Stimulated activated CD4-positive, alpha-beta T cell treated with anti-CD3 and anti-CD28 coated beads, Interleukin-15, amount 100 ng/mL, for 48 hours (primary cell): ENCODE measurements at regions not wholly inside any gene's neighbourhood (a gene's known extent, or its start where the extent isn't known, plus 50 kb on each side); places are given as distances from the start of the nearest gene placed in this dataset.
A peak's percentile ranks its signal among the peaks of the same experiment; 100 is the strongest.

Experiments used
- DNase-seq, 2 donors: peaks; one replicate each; pipeline ENCODE4 v3.0.0-alpha.2; 2020; ENCODE audit warnings: low read depth in 2 of 2

DNA sequence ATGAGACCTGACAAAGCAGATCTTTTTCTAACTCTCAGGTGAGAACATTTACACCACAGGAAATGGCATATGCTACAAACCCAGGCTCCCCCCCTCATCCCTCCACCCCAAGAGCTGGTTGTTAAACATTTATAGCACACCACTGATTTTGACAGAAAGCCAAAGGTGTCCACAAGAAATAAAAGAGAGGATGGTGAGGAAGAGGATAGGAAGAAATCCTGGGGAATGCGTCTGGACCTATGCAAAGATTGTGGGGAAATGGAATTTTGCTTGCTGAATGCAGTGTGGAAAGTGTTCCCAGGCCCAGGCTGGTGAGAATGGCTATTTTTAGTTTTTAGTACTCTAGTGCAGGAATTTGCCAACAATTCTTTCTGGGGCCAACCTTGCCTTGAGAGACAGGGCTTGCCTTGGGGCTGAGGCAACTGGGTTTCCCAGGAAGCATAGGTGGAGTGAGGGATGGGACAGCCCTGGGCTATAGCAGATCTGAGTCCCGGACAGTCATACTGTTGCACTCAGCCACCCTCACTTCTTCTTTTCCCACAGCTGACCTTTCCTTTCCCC lies 163.9 kb downstream of the ADAMTS15 start:
- DNase-seq, result no peak

DNA sequence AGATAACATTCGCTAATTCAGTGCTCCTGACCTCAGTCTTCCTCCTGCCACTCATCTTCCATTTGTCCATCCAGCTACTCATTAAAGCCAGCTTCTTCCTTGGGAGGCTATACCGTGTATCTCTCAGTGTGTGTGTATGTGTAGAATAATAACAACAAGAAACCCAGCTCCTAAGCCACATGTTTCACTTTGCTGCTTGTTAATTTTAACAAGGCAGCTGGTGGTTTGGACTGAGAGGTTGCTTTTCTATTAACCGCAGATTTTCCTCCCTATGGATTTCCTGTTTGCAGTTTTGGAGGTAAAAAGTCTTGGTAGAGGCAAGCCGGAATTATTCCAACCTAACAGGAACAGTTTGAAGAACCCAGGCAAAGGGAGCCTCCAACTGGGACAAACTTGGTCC lies 165.0 kb downstream of the ADAMTS15 start:
- DNase-seq, result no peak

DNA sequence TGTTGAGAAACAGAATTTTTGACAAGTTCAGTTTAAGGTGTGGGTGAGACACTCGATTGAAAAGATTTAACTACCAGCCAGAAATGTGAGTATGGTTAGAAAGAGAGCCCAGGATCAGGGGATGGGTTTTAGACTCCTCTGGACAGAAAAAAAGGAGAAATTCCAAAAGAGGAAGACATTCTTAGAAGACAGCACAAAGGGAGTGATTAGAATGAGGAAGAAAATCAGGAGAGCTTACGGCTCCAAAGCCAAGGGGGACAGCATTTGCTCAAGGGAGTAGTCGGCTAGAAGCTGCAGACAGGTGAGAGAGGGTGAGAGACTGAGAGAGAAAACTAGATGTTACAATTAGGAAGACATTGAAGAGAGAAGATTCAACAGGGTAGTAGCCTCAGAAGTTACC lies 166.1 kb downstream of the ADAMTS15 start:
- no peak for DNase-seq

DNA sequence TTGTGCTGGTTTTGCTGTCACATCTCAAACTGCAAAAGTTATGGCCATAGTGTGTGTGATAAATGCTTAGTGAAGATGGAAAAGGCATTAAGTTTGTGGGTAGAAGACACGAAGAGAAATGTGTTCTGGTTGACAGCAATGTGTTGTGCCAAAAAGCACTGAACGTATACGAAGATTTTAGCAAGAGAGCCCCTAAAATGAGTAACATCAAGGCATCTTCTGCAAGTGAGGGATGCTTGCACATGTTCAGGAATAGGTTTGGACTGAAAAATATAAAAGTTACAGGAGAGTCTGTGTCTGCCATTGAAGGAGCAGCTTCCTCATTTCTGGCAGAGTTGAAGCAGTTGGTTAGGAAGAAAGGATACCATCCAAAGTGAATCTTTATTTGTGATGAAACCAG lies 167.1 kb downstream of the ADAMTS15 start:
- DNase-seq, result no peak

DNA sequence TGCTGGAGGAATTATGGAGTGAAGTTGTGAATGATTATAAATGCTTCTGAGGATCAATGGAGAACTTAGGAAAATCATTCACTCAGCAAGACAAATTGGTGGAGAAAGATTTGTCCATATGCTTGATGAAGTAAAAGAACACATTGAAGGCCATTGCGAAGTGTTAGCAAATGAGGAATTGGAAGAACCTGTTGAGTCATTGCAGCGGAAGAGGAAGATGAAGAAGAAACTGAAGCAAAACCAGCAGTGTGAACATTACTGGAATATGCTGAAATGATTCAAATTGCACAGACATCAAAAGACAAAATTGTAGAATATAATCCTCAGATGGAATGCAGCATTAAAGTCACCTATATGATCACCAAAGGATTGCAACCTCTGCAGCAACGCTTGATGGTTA lies 168.1 kb downstream of the ADAMTS15 start:
- no peak for DNase-seq

DNA sequence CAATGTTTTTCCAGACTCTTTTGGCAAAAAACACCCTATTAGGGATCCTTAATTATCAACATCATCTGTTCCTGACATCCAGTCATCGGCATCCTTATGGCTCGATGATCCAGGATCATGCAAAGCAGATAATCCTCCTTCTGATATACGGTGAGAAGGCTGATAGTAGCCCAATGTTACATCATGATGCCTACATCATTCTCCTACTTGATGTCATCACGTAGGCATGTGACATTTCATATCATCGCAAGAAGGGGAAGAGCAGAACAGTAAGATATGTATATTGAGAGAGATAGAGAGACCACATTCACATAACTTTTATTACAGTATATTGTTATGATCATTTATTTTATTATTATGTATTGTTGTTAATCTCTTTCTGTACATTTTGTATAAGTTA lies 168.6 kb downstream of the ADAMTS15 start:
- no peak for DNase-seq

DNA sequence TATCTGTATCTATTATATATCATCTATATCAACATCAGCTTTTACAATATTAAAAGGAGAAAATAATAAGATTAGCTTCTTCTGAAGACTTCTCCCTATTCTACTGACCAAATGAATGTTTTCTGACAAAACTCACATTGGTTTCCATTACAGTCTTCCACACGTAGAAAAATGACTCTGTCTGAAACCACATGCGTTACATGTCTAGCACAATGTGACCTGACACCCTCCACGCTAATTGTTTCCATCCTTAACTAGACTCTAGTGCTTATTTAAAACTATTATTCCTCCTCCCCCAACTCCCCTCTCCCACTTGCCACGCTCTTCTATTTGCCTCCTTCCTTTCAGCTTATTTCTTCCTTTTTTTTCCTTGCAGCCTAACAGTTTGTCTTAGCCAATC lies 172.1 kb downstream of the ADAMTS15 start:
- no peak for DNase-seq

DNA sequence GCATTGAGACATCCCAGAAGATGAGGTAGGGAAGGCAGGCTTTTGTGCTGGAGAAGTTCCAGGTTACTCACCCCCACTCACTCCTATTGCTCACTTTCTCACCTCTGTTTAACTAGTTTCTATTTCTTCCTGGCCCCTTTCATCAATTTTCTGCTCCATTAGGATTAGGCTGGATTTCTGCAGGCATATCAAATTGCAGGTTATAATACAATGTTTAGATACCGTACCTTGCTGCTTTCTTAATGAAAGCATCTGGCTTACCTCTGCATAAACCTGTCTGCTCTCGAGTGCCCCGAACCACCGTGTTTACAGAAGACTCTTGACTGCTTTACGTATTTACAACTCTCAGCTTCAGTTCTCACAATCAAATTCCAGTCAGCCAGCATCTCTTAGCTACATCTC lies 173.7 kb downstream of the ADAMTS15 start:
- no peak for DNase-seq

DNA sequence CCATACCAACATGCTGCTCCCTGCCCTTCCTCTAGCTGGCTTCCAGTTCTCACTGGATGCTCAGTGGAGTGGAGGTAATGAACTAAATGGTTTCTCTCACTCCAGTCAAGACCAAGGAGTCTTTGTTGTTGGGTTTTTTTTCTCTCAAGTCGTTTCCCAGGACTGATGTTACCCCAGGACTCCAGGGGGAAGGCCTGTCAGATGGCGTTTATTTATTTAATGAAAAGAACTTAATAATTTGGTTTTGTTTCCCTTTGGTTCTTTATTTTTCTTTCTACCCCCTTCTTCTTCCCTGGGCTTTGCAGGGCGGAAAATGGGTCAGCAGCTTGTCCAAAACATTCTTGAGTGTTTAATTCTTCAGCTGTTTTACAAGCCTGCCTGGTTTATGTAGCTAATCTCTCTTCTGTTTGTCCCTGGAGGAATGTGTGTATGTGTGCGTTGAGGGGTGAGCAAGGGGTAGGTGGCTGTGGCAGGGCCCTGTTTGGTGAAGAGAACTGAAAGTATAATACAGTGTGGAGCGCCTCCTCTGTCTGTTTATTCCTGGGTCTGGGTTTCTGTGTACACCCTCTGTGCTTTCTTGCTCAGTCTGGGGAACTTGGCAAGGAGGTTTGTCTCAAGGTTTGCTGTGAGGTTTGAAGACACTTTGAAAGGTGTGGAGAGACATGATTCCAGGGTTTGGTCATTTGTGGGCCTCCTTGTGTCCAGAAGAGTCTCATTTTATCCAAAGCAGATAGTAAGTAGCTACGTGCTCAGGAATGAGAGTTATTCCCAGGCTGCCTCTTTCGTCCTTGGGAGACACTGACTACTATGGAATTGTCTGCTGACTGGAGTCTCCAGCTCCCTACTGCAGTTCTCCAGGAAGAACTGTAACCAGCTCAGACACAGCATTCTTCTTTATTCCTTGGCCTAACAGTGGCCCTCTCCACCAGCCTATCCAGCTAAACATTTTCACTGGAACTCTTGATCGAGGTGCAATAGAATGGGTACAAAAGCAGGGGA lies 175.5 kb downstream of the ADAMTS15 start:
- no peak for DNase-seq

DNA sequence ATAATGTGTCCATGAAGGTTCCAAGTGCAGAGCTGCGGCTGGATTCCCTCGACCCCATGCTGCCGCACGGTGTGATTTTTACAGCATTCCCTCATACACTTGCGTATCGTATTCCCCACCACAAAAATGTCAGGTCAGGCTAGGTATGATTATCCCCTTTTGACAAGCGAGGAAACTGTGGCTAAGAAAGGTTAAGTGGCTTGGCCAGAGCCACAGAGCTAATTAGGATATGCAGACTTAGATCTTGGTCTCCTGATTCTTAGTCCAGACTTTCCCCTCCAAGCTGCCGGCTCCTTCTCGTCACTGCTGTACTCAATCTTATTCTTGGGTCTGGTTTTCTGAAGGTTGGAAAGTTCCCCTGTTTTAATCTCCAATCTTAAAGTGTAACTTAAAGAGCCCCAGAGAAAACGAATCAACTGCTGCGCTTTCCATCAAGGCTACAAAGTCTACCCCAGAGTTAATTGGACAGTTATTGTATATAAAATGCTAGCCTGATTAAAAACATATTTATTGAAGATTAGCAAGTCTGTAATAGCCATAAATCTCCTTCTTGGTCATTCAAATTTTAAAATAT lies 176.6 kb downstream of the ADAMTS15 start:
- no peak for DNase-seq

DNA sequence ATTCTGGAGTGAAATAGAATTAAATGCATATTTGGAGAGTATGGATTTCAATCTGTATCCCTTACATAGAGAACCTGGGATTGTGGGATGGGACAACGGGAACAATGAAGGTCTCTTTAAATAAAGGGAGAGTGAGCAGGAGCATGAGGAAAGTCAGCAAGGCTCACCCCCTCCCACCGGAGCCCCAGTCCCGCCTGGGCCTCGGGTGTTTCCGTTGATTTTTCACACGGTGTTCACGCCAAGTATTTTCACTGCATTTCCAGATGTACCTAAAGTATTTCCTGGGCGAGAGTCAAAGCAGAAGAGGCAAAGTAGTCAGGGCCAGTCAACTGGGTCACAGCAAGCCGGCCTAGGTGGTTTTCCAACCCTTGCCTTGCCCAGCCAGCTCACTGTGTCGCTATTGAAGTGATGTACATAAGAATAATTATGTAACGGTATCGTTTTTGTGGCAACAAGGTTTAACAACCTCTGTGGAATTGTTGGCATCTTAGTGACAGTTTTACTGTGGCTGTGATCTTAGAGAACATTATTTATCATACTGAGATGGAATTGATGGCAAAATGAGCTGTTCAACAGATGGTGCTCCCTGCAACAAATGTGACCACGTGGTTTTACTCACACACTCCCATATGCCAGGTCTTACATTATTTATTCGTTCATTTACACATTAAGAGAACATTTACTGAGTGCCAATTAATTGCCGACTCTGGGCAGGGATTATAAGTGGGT lies 177.3 kb downstream of the ADAMTS15 start:
- no peak for DNase-seq

DNA sequence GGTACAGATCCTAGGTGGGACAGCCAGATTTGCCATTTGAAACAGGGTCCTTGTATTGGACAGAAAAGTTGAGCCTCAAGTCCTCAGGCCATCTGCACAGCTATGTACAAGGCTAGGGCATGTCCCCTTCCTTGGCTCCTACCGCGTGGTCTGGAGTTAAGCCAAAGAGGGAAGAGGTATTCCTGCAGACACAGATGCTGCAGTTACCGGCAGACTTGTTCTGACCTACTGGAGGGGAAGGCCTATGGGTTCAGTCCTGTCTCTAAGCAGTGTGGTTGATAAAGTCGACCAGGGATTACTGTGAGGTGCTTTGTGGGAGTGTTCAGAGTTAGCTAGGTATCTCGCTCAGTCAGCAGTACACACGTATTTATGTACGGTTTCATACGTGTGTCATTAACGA lies 180.6 kb downstream of the ADAMTS15 start:
- no peak for DNase-seq

DNA sequence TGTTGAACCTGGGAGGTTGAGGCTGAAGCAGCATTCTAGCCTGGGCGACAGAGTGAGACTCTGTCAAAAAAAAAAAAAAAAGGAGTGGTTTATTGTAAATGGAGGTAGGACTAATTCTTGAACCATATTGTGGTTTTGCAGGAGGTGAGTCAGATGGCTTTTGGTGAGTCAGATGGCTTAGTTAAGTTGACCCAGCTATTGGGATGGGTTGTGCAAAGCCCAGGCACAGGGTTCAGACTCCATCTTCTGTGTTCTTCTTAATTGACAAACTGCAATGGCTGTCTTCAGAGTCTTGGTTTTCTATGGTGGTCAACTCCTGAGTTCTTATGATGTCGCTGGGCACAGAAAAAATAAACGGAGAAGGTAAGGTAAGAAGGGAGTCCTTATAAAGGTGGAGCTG lies 182.7 kb downstream of the ADAMTS15 start:
- DNase-seq, result peak in 1 of 2 donors; percentile 8

DNA sequence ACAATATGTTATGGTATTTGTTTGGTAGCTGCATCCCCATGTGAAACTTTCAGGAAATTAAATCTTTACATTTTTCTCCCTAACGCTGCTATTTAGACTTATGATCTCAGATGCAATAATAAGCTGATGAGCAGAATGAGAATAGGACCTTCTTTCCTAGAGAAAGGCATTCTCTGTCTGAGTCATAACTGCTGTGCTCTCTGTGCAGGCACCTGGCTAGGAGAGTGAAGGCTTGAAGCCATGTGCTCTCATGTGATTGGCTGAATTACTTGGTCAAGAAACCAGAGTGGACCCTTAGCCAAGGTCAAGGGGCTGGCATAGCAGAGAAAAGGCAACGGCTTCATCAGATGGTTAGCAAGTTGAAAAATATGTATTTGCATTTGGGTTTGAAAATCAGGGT lies 185.0 kb downstream of the ADAMTS15 start:
- no peak for DNase-seq

DNA sequence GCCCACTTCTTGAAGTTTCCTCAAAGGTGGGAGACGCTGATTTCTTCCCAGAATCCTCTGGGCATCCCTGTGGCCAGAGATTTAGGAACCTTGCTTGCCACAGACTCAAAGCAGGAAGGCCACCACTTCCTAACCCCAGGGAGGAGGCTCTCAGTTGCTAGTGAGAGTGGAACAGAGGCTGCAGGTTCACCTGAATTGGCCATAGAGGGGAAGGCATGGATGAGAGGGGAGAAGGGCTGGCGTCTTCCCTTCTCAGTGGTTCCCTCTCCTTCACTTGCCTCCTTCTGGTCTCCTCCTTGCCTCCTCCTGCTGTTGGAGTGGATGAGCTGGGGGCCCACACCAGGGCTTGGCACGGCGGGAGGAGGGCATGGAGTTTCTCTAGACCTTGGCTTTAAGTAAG lies 185.7 kb downstream of the ADAMTS15 start:
- DNase-seq, result no peak

DNA sequence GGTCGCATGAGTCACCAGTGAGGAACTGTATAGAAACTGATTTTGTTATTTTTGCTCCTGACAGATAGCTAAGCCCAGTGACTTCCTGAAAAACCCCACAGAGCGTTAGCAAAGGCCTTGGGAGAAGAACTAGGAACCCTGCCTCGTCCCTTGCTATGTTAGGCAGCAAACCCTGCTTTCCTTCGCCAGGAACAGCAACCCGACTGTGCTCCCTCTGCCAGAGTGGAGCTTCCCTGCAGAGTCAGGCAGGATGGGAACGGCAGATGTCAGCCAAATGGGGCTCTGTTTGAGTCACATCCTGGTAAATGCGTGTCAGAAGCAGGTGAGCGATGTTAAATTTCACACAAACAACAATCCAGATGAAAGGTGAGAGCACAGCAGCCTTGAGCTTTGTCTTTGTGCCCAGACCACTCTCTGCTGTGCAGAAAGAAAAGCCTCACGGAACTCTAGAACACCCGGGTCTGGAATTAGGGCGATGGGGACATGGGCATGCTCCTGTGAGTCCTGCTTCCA lies 186.6 kb downstream of the ADAMTS15 start:
- peak in 1 of 2 donors; percentile 4 for DNase-seq

DNA sequence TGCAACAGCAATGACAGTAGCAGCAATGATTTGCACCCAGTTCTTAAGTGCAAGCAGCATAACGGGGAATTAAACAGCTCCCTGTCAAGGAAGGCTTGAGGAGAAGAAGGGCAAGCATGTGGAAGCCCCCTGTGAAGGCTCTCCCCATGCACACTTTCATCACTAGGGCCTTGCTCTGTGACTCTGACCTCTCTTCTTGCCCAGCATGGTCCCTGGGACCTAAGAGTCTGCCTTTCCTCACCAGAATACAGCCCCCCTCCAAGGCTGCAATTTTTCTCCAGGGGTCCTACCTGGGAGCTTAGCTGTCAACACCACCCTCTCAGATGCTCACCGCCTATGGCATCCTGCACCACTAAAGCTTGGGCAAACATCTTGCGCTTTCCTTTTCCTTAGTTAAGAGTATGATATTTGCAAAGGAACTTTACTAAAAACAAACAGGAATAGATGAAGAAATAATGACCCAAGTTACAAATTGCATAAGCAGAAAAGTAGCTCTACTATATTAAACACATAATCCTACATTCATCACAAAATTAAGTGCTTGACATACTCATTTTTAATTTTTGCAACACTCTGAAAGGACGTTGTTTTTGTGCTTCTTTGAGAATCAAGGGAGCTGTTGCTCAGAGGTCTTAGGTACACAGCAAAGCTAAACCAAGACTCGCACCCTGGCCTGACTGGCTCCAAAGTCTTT lies 187.6 kb downstream of the ADAMTS15 start:
- no peak for DNase-seq

DNA sequence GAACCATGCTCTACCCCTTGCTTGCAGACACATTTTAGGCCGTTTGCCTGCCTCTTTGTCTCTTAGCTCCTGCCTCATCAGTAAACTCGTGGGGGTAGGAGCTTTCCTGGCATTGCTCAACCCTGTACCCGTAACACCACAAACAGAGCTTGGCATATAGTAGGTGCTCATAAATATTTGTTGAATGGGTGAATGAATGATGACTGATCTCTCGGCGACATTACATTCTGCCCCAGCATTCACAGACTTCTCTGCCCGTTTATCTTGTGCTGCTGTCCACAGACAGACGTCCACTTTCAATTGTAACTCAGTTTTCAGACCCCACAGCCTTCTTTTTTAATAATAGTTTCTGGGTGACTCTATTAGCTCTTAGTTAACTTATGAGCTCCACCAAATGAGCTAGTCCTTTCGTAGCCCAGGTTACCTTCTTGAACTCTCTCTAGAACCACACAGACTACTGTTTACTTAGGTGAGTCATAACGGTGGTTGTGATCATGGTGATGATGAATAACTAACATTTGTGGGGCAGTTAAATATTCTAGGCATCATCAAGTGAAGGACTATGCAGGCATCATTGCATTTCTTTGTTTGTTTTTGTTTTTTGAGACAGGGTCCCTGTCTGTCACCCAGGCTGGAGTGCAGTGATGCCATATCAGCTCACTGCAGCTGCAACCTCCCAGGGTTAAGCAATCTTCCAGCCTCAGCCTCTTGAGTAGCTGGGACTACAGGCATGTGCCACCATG lies 188.4 kb downstream of the ADAMTS15 start:
- no peak for DNase-seq

DNA sequence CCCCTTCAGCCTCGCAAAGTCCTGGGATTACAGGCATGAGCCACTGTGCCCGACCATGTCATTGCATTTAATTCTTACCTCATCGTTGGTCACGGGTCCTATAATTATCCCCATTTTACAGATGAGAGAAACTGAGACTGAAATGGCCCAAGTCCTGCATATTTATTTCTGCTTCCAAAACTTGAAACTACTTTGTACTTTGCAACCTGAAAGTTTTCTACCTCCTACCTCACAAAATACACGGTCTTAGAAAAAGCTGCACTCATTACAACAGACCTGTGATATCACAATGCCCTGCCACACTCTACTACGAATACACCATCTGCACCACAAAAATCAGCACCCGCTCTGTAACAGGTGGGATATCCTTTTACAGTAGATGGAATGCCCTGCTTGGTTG lies 189.1 kb downstream of the ADAMTS15 start:
- no peak for DNase-seq

DNA sequence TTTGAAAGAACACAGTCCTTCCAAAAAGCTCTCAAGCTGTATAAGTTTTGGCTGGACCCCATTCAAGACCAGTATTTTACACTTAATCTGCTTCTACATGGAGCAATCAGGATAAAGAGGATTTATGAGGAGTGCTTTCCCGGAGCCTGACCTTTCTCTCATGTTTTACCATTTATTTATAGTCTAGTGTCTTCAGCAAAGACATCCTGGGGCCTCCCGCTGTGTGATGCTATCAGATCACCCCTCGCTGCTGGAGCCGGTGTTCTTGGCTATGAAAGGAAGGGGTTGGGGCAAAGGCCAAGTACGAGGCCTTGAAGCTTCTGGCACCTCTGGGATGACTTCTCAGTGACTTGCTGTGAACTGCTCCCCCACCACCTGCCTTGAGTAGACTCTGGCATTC lies 189.6 kb downstream of the ADAMTS15 start:
- no peak for DNase-seq

DNA sequence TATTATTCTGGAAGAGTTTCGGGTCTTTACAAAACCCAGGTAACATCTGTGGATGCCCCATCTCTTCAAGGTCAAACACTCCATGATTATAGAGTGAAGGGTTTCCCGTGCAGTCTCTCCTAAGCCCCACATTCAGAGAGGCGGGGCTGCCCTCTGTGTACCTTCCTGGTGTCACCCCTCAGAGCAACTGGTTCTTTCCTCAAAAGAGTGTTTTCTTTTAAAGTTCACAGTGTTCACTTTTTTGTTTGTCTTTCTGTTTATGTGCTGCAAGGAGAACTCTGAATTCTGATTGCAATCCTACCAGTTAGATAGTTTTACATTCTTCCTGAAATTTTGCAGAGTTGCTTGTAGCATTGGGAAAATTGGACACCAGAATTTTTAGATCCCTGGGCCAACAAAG lies 190.2 kb downstream of the ADAMTS15 start:
- DNase-seq, result no peak
